GM18505 (cell line): ENCODE measurements at regions not wholly inside any gene's neighbourhood (a gene's known extent, or its start where the extent isn't known, plus 50 kb on each side); places are given as distances from the start of the nearest gene placed in this dataset.

Source experiments
- ATAC-seq: cut with Tn5 transposase; IDR thresholded peaks from one replicate; pipeline ENCODE4 v1.9.1; 2021; ENCODE audit not compliant: unreplicated experiment
- POLR2A ChIP-seq: IDR thresholded peaks from 4 replicates; pipeline ENCODE4 v1.6.1; 2011; ENCODE audit warnings: borderline replicate concordance; ENCODE audit not compliant: insufficient read depth, insufficient read length; ENCODE audit errors: extremely low read depth

DNA sequence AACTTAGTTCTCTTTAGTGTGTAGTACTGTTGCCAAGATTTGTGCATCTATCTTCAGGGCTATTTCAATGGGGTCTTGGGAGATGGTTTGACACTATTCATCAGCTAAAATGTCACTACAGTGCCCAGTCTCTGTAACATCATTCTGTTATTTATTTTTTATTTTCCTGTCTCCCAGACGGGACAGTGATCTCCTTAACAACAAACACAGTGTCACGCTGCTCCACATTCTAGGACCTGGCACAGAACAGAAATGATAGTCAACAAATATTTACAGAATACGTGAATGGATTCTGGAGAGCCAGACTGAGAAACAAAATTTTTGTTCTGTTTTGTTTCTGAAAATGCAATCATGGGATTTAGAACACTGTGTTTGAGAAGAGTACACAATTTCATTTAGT, 937.7 kb upstream of the LRRN3 start:
- TF ChIP-seq POLR2A, result no peak
- no peak for ATAC-seq

DNA sequence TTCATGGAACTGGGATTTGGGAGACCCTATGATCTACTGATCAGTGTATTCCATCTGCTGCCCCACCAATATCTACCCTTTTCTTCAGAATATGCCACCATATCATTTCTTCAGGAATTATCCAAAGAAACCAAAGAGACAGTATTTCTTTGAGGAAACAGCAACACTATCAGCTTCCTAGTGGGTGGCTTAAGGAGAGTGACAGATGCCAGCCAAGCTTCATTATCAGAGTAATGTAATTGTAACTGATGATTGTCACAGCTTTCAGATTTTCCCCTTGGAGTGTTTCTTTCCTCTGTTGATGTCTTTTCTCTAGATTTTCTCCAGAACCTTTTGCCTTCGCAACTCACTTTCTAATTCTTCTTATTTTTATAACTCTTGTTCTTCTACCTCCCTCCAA, 934.4 kb upstream of the LRRN3 start:
- no peak for TF ChIP-seq POLR2A
- ATAC-seq, result no peak

DNA sequence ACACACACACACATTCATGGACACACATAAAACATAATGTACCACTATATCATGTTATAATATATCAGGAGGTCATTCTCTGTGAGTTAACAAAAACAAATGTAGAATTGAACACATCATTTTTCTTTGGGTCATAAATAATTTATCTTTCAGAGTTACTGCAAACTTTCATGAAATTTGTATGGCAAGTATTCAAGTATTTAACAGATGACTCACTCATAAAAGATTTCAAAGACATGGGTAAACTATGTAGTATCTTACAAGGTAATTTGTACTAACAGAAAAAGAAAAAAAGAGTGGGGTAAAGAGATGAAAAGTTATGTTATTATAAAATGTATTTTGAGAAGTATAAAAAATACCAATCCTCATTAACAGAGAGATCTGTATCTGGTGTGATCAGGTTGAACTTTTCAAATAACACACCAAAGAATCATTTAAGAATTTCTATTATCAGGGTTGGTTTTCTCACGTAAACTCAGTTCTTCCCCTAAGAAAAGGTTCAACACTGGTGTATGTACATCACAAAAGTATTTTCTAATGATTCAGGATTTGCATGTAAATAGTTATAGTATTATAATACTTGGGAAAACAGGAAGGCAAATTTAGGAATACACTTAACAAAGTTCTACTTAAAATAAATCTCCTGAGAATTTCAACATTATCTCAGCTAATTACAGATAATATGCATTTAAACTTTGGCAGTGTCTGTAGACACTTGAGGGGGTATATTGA, 933.1 kb upstream of the LRRN3 start:
- ATAC-seq, result no peak
- TF ChIP-seq POLR2A, result no peak

DNA sequence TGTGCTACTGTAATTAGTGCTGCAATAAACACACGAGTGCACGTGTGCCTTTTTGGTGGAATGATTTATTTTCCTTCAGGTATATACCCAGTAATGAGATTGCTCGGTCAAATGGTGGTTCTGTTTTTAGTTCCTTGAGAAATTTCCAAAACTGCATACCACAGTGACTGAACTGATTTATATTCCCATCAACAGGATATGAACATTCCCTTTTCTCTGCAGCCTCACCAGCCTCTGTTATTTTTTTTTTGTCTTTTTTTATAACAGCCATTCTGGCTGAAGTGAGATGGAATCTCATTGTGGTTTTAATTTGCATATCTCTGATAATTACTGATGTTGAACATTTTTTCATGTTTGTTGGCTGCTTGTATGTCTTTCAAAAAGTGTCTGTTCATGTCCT, 922.9 kb upstream of the LRRN3 start:
- no peak for TF ChIP-seq POLR2A
- ATAC-seq, result no peak

DNA sequence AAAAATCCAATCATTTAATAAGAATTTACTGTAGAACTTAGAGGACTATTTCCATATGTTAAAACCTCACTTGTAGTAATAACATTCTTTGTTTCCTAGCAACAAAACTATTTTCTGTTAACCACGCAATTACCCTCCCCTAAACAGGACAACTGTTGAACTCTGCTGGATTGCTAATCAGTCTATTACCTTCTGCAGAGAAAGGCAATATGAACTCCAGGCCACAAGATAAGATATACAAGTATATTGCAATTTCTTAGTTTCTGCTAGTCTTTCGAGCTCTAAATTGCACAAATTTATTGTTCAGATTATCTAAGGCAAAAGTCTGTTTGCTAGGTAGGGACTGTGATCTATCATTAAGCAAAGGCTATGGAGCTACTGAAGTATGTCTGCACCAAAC, 920.1 kb upstream of the LRRN3 start:
- no peak for TF ChIP-seq POLR2A
- no peak for ATAC-seq

DNA sequence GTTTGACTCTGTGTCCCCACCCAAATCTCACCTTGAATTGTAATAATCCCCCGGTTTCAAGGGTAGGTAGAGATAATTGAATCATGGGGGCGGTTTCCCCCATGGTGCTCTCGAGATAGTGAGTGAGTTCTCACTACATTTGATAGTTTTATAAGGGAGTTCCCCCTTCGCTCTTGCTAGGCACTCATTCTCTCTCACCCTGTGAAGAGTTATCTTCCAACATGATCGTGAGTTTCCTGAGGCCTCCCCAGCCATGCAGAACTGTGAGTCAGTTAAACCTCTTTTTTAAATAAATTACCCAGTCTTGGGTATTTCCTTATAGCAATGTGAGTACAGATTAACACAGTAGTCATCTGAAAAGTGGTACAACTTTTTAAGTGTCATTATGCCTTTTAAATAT, 913.5 kb upstream of the LRRN3 start:
- no peak for TF ChIP-seq POLR2A
- no peak for ATAC-seq

DNA sequence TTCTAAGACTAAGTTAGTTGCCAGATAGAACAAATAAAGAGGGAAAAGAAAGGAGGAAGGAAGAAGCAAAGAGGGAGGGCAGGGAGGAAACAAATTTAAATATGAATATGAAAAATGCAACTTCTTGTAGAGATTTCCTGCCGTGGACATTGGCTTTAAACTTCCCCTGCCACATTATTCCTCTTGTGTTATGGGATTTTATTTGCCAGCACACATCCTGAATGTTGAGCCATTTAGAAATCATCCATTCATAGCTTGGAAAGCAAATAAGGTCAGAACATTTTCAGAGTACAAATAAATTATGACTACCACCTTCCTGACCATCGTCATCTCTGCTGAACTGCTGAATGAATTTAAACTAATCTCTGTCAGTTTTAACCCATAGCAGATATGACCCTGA, 911.9 kb upstream of the LRRN3 start:
- no peak for ATAC-seq
- TF ChIP-seq POLR2A, result no peak

DNA sequence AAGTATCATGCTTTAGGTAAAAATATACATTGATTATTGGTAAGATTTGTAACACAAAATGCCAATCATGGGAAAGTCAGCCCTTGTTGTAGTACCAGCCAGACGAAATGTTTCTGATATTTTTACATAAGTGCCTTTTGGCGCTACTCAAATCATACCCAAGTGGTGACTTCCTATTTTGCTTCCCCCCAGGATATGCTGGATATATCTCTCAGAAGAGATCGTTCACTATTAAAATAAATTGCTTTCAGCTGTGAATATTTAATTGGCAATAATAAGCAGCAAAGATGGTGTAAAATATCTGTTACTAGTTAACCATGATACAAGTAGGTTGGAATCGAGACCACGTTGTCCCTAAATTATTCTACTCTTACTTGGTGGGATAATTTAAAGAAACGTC, 909.2 kb upstream of the LRRN3 start:
- ATAC-seq, result no peak
- TF ChIP-seq POLR2A, result no peak

DNA sequence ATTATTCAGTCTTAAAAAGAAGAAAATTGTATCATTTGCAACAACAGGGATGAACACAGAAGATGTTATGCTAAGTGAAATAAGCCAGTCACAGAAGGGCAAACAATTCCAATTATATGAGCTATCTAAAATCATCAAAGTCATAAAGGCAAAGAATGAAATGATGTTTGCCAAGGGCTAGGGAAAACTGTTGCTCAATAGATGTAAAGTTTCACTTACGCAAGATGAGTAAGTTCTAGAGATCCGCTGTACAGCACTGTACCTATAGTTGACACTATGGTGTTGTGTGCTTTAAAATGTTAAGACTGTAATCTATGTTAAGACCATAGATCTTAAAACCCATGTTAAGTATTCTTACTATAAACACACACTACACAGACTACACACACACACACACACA, 904.6 kb upstream of the LRRN3 start:
- no peak for TF ChIP-seq POLR2A
- no peak for ATAC-seq

DNA sequence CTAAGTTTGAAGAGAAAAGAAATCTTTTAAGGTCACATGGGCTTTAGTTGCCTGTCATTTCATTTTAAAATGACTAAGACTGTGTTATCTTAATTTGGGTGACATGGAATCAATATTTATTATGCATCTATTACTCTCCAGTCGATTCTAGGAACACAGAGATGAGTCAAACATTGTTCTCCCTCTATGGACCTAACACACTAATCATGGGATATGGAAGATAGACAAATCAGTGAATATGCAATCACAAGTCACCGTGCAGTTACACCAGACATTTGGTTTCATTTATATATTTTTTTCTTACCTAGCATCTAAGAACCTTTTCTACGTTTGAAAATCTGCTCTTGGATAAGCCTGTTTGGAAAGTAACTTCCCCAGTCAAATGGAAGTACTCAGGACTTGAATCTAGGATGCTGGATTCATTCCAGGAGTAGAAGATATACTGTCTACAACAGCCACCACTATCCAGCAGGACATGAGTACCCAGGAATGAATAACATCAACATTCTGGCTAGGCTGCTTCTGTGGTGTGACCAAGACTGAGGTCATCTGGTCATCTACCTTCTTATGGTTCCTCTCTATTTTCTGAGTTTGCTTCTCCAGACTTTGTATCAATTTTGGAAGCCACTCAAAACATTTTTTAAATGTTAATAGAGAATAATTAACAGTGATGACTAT, 902.9 kb upstream of the LRRN3 start:
- no peak for ATAC-seq
- TF ChIP-seq POLR2A, result no peak

DNA sequence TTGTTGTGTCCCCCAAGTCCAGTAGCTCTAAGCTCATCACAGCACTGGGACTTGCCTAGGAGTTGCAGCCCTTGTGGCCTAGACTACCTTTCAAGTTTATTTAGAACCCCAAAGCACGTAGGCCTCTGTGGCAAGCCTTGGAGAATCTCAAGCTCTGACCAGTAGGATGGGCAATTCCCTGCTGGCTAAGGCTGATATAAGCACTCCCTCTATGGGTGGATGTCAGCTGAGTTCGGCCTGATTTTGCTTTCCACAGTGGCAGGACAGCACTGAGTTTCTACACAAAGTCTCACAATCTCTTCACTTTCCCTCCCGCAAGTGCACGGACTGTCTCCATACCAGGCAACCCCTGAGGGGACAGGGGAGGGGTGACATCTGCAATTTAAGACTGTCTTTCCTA, 886.4 kb upstream of the LRRN3 start:
- no peak for ATAC-seq
- TF ChIP-seq POLR2A, result no peak

DNA sequence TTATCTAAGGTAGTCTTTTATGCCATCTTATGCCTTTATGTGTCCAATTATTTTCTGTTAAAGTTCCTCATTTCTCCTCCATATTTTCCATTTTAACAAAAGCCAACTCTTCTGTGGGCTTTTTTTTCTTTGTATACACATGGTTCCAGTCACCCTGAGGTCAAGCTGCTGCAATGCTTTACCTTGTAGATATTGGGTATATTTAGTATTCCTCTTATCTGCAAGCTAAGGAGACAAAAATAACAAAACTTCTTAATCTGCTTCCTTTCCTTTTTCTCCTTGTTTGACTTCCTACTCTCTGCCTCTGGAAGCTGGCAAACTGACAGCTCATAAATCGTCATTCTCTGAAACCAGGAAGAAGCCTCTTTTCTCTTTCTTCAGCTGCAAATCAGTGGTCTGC, 885.0 kb upstream of the LRRN3 start:
- no peak for ATAC-seq
- TF ChIP-seq POLR2A, result no peak

DNA sequence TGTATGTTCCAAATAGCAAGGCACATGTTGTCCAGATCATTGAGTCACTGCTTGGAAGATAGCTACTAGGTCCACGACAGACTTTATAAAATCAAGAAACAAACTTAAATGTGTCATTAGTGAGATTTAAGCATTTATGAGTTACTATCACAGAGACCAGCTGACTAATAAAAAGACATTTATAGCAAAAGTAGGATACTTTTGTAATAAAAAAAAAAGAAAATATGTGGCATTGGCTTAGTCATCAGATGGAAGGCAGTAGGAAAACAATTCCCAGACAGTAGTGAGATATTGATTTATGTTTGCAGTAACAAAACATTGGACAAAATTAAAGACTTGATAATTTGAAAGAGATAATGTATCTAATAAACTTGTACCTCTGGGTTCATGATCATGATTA, 881.0 kb upstream of the LRRN3 start:
- TF ChIP-seq POLR2A, result no peak
- no peak for ATAC-seq

DNA sequence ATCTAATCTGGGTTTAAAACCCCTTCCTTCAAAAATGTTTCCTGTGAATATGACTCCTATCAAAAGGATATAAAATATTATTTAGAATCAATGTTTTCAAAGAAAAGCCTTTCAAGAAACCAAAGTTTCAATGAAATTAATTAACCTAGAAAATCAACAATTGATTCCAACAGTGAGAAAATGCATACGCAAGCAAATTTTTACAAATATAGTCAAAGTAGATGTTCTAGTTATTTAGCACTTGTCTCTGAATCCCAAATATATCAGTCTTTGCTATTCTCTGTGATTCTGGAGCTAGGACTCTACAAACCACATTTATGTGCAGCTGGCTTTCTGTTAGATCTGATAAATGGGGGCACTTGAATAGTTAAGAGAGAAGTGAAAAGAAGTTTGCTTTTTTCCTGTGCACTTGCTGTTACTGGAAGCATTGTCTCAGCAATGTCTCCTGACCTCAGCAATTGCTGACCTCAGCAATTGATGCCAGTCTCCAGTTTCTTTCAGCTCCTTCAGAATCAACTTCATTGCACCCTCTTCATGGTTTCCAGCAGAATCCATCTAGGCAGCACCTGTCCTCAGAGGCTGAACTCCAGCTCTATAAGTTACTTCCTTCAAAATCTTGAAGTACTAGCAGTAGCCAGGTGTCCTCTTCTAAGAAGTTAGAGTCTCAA, 879.9 kb upstream of the LRRN3 start:
- TF ChIP-seq POLR2A, result no peak
- no peak for ATAC-seq
